ENCODE measurements at regions not wholly inside any gene's neighbourhood (a gene's known extent, or its start where the extent isn't known, plus 50 kb on each side); places are given as distances from the start of the nearest gene placed in this dataset.

DNA sequence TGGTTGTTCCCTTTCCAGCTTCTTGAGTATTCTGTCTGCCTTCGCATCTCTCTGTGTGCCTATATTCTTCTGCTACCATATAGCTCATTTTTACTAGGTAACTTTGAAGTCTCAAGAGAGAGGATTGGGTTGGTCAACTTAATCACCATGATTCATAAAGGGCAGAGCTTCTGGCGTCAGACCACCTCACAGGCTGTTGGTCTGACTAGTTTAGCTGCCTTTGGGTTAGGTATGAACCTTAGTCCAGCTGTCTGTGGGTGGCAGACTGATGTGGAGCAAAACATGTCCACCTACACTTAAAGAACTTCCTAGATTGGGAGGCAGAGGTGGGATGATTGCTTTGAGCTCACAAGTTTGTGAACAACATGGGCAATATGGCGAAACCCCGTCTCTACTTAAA lies 192.2 kb upstream of the SGK1 start:
- no peaks in the 10 kb centered on the region for H3K36me3 Mint-ChIP-seq (ENCODE audit: low read depth)
- no peaks in the 10 kb centered on the region for H3K27me3 Mint-ChIP-seq (ENCODE audit: low read depth)
- no peaks in the 10 kb centered on the region for H3K9me3 Mint-ChIP-seq
- DNase-seq (ENCODE audit: low spot score) = no peak
- H3K4me1 Mint-ChIP-seq (ENCODE audit: low read depth) = peaks cover 2% of the 10 kb centered on the region
- H3K4me3 Mint-ChIP-seq = no peak overlapping the region
- H3K27ac Mint-ChIP-seq = no peak overlapping the region

GRCh38 chr6:134508862-134509498 lies 191.1 kb upstream of the SGK1 start:
- DNase-seq (ENCODE audit: low spot score) = no peak
- Mint-ChIP-seq H3K36me3 (ENCODE audit: low read depth) (no peaks in the 10 kb centered on the region), H3K4me1 (ENCODE audit: low read depth) (peaks cover 2% of the 10 kb centered on the region), H3K9me3 (no peaks in the 10 kb centered on the region), H3K27me3 (ENCODE audit: low read depth) (no peaks in the 10 kb centered on the region), H3K27ac (no peak overlapping the region), H3K4me3 (no peak overlapping the region)

- no peaks in the 10 kb centered on the region for H3K27me3 Mint-ChIP-seq (ENCODE audit: low read depth)
- no peak overlapping the region for H3K4me3 Mint-ChIP-seq
- no peak overlapping the region for H3K27ac Mint-ChIP-seq
- no peaks in the 10 kb centered on the region for H3K9me3 Mint-ChIP-seq
- DNase-seq (ENCODE audit: low spot score) = no peak
- peaks cover 3% of the 10 kb centered on the region for H3K4me1 Mint-ChIP-seq (ENCODE audit: low read depth)
- no peaks in the 10 kb centered on the region for H3K36me3 Mint-ChIP-seq (ENCODE audit: low read depth)
These were observed 188.2 kb upstream of the SGK1 start for GRCh38 chr6:134506162-134506561.

DNA sequence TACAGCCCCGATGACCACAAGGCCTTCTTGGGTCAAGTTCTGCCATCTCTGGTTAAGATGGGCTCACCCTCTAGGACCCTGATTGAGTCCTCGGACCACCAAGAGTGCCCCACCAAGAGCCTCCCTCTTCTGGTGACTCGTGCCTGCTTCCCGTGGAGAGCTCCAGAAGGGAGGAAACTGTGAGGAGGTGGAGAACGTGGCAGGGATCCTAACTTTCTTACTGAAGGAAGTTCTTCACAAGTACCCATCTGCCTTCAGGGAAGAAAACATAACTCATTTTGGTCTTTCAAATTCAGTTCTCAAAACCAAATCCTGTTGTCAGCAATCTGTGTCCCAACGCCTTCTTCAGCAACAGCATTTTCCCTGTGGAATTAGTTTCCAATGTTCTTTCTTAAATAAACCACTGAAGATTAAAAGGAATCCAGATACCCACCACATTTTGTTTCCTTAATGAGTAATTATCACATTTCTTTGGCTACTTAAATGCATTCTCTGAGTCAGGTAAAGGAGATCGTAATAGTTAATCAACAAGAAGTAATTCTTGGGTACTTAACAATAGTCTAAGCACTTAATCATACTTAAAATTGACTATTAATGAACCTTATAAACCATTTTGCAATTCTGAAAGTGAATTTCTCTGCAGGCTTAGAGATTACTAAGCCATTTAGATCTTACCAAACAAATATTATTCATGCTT lies 185.8 kb upstream of the SGK1 start:
- H3K27ac Mint-ChIP-seq = no peak overlapping the region
- H3K9me3 Mint-ChIP-seq = no peaks in the 10 kb centered on the region
- no peaks in the 10 kb centered on the region for H3K27me3 Mint-ChIP-seq (ENCODE audit: low read depth)
- H3K36me3 Mint-ChIP-seq (ENCODE audit: low read depth) = no peaks in the 10 kb centered on the region
- H3K4me1 Mint-ChIP-seq (ENCODE audit: low read depth) = peaks cover 5% of the 10 kb centered on the region
- DNase-seq (ENCODE audit: low spot score) = no peak
- H3K4me3 Mint-ChIP-seq = no peak overlapping the region

DNA sequence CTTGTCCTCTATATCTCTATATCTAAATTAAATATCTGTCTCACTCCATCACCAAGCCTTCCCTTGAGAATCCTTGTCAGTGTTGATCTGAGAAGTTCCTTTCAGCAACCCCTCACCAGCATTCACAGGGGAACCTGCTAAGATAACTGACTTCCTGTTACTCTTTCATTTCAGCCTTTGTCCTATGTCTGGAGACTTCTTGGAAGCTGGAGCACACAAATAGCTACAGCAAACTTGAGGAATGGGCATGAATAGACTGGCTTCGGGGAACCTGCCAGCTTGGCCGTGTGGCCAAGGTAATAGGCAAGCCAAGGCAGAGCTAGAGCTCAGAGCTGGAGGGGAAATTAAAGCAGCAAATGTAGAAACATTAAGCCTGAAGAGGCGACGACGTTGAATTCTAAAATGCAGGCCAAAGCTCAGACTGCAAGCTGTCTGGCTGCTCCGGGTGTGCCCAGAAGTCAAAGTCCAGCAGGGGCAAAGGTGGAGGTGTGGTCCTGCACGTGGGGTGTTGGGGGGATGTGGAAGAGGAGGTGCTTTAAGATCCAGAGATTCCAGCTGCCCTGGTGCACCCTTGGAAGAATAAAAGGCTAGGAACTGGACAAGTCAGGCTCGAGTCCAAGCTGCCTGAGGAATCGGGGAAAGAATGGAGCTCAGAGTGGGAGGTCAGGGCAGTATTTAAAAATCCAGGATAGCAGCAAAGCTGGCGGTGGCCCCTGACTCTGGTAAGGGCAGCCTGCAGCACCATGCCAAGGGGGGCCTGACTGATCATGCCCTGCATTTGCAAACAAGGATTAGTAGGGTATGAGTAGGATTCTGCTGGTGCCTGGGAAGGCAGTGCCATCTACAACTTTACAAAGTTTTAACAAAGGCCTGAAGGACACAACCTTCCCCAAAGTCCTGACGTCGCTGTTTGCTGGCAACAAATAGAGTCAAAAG lies 185.0 kb upstream of the SGK1 start:
- H3K36me3 Mint-ChIP-seq (ENCODE audit: low read depth) = no peaks in the 10 kb centered on the region
- H3K9me3 Mint-ChIP-seq = no peaks in the 10 kb centered on the region
- H3K4me1 Mint-ChIP-seq (ENCODE audit: low read depth) = peaks cover 5% of the 10 kb centered on the region
- H3K4me3 Mint-ChIP-seq = no peak overlapping the region
- DNase-seq (ENCODE audit: low spot score) = no peak
- no peak overlapping the region for H3K27ac Mint-ChIP-seq
- H3K27me3 Mint-ChIP-seq (ENCODE audit: low read depth) = no peaks in the 10 kb centered on the region

GRCh38 chr6:134495890-134496248 lies 178.0 kb upstream of the SGK1 start:
- Mint-ChIP-seq H3K27ac (no peak overlapping the region), H3K27me3 (ENCODE audit: low read depth) (no peaks in the 10 kb centered on the region), H3K9me3 (no peaks in the 10 kb centered on the region), H3K4me3 (no peak overlapping the region), H3K4me1 (ENCODE audit: low read depth) (peaks cover 1% of the 10 kb centered on the region), H3K36me3 (ENCODE audit: low read depth) (no peaks in the 10 kb centered on the region)
- DNase-seq (ENCODE audit: low spot score) = no peak

DNA sequence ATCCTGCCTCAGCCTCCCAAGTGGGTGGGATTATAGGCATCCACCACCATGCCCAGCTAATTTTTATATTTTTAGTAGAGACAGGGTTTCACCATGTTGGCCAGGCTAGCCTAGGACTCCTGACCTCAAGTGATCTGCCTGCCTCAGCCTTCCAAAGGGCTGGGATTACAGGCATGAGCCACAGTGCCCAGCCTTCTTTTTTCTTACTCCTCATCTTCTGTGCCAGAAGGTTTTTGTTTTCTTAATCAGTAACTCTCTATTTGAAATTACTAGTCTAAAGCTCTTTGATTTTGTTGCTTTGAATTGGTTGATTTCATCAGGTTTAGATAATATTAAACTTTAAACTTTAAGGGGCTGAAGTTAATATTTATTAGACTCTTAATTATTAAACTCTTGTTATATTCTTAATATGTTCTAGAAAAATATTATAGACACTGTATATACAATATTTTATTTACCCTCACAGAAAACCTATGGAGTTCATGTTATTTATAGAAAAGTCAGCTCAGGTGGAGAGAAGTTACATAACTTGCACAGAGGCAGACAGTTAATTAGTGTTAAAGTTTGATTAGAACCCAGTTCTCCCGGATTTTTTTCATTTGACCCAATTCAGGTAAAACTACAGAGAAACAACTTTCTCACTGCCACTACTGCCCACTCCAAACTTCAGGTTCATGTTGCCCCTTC lies 177.4 kb upstream of the SGK1 start:
- Mint-ChIP-seq H3K9me3 (no peaks in the 10 kb centered on the region), H3K4me1 (ENCODE audit: low read depth) (no peaks in the 10 kb centered on the region), H3K27me3 (ENCODE audit: low read depth) (no peaks in the 10 kb centered on the region), H3K36me3 (ENCODE audit: low read depth) (no peaks in the 10 kb centered on the region), H3K27ac (no peak overlapping the region), H3K4me3 (no peak overlapping the region)
- no peak for DNase-seq (ENCODE audit: low spot score)

DNA sequence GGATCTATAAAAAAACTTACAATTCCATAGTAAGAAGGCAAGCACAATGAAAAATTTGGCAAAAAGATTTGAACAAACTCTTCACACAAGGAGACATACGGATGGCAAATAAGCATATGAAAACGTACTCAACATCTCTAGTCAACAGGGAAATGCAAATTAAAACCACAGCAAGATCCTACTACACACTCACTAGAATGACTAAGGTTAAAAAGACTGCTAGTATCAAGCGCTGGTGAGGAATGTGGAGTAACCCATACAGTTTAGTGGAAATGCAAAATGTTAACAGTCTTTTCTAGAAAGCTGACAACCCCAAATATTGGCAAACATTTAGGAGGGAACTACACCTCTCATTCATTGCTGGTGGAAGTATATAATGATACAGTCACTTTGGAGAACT lies 175.9 kb upstream of the SGK1 start:
- no peak overlapping the region for H3K27ac Mint-ChIP-seq
- H3K9me3 Mint-ChIP-seq = no peaks in the 10 kb centered on the region
- H3K36me3 Mint-ChIP-seq (ENCODE audit: low read depth) = no peaks in the 10 kb centered on the region
- no peak for DNase-seq (ENCODE audit: low spot score)
- no peaks in the 10 kb centered on the region for H3K4me1 Mint-ChIP-seq (ENCODE audit: low read depth)
- H3K4me3 Mint-ChIP-seq = no peak overlapping the region
- peaks cover 5% of the 10 kb centered on the region for H3K27me3 Mint-ChIP-seq (ENCODE audit: low read depth)

DNA sequence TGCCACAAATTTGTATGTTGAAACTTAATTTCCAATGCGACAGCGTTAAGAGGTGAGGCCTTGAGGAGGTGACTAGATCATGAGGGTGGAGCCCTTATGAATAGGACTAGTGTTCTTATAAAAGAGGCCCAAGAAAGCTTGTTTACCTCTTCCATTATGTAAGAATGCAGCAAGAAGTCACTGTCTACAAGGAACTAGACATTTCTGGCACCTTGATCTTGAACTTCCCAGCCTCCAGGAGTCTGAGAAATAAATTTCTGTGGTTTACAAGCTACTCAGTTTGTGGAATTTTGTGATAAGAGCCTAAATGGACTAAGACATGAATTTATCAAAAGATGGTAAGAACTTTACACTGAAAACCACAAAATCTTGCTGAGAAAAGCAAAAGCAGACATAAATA lies 173.6 kb upstream of the SGK1 start:
- Mint-ChIP-seq H3K9me3 (no peaks in the 10 kb centered on the region), H3K27ac (no peak overlapping the region), H3K27me3 (ENCODE audit: low read depth) (peaks cover 5% of the 10 kb centered on the region), H3K36me3 (ENCODE audit: low read depth) (no peaks in the 10 kb centered on the region), H3K4me1 (ENCODE audit: low read depth) (no peaks in the 10 kb centered on the region), H3K4me3 (no peak overlapping the region)
- no peak for DNase-seq (ENCODE audit: low spot score)

DNA sequence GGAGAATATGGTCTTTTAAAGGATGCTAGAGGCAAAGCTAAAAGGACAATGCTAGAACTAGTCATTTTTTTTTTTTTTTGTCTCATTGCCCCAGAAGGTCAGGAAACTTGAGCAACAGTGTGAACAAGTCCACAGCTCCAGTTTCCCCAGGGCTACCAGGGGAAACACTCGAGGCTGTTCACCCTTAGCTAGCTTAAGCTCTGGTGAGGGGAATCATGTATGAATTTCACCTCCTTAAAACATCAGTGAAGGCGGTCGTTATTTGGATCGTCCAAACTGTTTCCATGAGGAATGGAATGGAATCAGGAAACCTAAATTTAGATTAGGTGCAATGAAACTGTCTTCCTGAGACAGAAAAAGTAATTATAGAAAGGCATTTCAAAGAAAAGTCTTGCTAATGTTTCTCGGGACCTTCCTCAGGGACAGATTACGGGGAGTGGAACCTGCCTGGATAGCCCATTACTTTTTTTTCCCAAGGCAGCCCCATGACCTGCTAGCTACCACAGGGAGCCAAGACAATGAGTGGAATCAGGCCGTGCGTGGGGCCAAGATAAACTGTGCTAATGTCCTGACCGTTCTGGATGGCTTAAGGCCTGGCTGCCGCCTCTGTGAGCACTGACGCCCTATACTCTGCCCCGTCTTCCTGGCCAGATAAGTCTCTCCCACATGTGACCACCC lies 164.8 kb upstream of the SGK1 start:
- Mint-ChIP-seq H3K4me1 (ENCODE audit: low read depth) (peaks cover 6% of the 10 kb centered on the region), H3K36me3 (ENCODE audit: low read depth) (no peaks in the 10 kb centered on the region), H3K4me3 (no peak overlapping the region), H3K27ac (no peak overlapping the region), H3K27me3 (ENCODE audit: low read depth) (no peaks in the 10 kb centered on the region), H3K9me3 (no peaks in the 10 kb centered on the region)
- DNase-seq (ENCODE audit: low spot score) = no peak

- no peak overlapping the region for H3K4me3 Mint-ChIP-seq
- H3K27me3 Mint-ChIP-seq (ENCODE audit: low read depth) = no peaks in the 10 kb centered on the region
- H3K36me3 Mint-ChIP-seq (ENCODE audit: low read depth) = no peaks in the 10 kb centered on the region
- H3K9me3 Mint-ChIP-seq = no peaks in the 10 kb centered on the region
- H3K27ac Mint-ChIP-seq = no peak overlapping the region
- H3K4me1 Mint-ChIP-seq (ENCODE audit: low read depth) = peaks cover 6% of the 10 kb centered on the region
- DNase-seq (ENCODE audit: low spot score) = no peak
These were observed 164.1 kb upstream of the SGK1 start for GRCh38 chr6:134481966-134482365.

- H3K4me3 Mint-ChIP-seq = no peak overlapping the region
- H3K9me3 Mint-ChIP-seq = no peaks in the 10 kb centered on the region
- H3K36me3 Mint-ChIP-seq (ENCODE audit: low read depth) = no peaks in the 10 kb centered on the region
- no peaks in the 10 kb centered on the region for H3K27me3 Mint-ChIP-seq (ENCODE audit: low read depth)
- no peak overlapping the region for H3K27ac Mint-ChIP-seq
- H3K4me1 Mint-ChIP-seq (ENCODE audit: low read depth) = peaks cover 6% of the 10 kb centered on the region
- DNase-seq (ENCODE audit: low spot score) = no peak
These were observed 162.7 kb upstream of the SGK1 start for GRCh38 chr6:134480593-134480992.

DNA sequence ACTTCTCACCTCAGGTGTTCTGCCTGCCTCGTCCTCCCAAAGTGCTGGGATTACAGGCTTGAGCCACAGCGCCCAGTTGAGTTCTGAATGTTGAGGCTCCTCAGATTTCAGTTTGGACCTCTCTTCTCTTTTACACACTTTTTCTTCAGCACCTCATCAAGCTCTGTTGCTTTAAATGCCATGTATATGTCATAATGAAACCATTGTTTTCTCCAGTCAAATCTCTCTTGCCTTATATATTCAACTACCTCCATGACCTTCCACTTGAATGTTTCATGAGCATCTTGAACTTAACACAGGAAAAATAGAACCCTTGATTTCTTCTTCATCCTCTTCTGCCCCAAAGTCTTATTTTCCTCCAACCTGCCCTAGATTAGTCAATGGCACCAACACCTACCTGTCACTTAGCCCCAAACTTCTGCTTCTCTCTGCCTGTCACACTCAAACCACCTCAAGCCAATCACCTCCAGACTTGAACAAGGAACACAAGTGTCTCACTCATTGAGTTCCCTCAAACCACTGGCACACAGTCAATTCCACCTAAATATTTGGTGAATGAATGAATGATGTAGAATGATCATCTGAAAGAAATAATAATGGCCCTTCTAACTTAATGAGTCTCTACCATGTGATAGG lies 161.0 kb upstream of the SGK1 start:
- H3K27me3 Mint-ChIP-seq (ENCODE audit: low read depth) = no peaks in the 10 kb centered on the region
- no peak overlapping the region for H3K27ac Mint-ChIP-seq
- no peak overlapping the region for H3K4me3 Mint-ChIP-seq
- H3K4me1 Mint-ChIP-seq (ENCODE audit: low read depth) = peaks cover 6% of the 10 kb centered on the region
- no peaks in the 10 kb centered on the region for H3K9me3 Mint-ChIP-seq
- DNase-seq (ENCODE audit: low spot score) = no peak
- H3K36me3 Mint-ChIP-seq (ENCODE audit: low read depth) = no peaks in the 10 kb centered on the region
